GM13977 (cell line): ENCODE measurements at regions not wholly inside any gene's neighbourhood (a gene's known extent, or its start where the extent isn't known, plus 50 kb on each side); places are given as distances from the start of the nearest gene placed in this dataset.
"Not testable (repeated sequence)": the region's sequence is repeated elsewhere in the genome, so short reads cannot be mapped to it uniquely, and the experiment has no call there.

ENCODE experiments used
- DNase-seq: peaks from one replicate; pipeline ENCODE4 v3.0.0; 2012; ENCODE audit warnings: low spot score
- CTCF ChIP-seq: IDR thresholded peaks from 2 replicates; pipeline ENCODE4 v1.5.1; 2012; ENCODE audit warnings: mild to moderate bottlenecking, control low read depth; ENCODE audit not compliant: insufficient read depth; ENCODE audit errors: extremely low read depth, missing control alignments
- in situ Hi-C: fragments of 300-500 bp; cut with MboI; formaldehyde crosslinking; loops from one replicate; pipeline ENCODE4 v1.12.0; 2022; ENCODE audit warnings: low sequenced_read_pairs, low pct_unique_long_range_greater_than_20kb, mixed read lengths, inconsistent platforms; ENCODE audit not compliant: unreplicated experiment

DNA sequence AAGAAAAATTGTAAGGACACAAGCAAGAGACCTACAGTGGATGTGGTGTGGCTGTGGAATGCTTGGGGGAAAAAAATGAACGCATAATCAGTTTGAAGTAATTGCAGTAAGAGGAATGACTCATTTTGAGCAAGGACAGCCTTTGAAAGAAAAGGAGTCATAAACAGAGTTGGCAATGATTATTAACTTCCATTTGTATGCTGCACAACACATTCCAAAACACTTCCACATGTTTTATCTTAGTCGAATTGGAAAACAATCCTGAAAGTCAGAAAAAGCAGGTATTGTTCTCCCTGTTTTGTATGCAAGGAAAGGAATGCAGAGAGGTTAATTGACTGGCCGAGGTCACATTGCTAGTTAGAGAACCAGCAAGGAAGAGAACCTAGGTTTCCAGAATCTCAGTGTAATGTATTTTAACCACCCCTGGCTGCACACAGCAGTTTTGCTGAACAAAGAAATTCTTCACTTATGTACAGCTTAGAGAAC, 630.0 kb upstream of the MIR17HG start:
- no peak for DNase-seq
- in situ Hi-C loops: no loop called here
- no peak for TF ChIP-seq CTCF

GRCh38 chr13:90719461-90719860, 628.0 kb upstream of the MIR17HG start:
- no peak for DNase-seq
- TF ChIP-seq CTCF: no peak
- in situ Hi-C loops: no loop called here

GRCh38 chr13:90721937-90722336, 625.5 kb upstream of the MIR17HG start:
- no peak for TF ChIP-seq CTCF
- in situ Hi-C loops: no loop called here
- no peak for DNase-seq

DNA sequence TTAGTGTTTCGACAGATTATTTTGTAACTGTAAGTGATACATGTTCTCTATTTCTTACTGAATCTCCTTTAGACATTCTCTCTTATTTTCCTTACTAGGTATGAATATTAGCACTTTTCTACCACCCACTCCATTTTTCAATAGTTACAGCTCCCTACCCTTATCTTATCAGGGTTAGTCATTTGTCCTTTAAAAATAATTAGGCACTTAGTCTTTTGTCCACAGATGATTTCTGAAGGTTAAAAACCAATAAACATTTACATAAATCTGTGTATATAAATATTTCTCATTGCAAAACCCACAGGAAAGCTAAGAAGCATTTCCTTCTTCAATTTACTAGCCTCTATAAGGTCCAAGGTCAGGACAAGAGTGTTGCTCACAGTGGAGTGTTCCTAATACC, 624.1 kb upstream of the MIR17HG start:
- no peak for TF ChIP-seq CTCF
- in situ Hi-C loops: no loop called here
- no peak for DNase-seq

DNA sequence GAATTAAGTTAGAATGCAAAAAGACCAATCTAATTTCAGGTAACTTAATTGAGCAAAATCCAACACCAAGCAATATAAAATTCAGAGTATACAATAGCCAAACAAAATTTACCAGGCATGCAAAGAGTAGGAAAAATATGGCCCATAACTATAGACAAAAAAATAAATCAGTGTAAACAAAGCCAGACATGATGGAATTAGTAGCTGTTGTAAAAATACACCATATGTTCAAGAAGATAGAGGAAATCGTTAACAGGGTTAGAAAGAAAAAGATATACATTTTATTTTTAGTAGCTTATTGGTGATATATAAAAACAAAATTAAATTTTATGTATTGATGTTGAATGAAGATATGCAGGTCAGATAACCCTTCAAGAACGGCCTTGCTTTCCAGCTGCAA, 621.1 kb upstream of the MIR17HG start:
- in situ Hi-C loops: no loop called here
- DNase-seq: no peak
- no peak for TF ChIP-seq CTCF

DNA sequence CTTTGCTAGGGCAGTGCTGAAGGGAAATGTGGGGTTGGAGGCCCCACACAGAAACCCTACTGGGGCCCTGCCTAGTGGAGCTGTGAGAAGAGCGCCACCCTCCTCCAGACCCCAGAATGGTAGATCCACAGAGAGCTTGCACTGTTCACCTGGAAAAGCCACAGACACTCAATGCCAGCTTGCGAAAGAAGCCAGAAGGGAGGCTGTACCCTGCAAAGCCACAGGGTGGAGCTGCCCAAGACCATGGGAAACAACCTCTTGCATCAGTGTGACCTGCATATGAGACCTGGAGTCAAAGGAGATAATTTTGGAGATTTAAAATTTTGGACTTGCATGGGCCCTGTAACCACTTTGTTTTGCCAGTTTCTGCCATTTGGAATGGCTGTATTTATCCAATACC, 615.4 kb upstream of the MIR17HG start:
- in situ Hi-C loops: no loop called here
- no peak for TF ChIP-seq CTCF
- no peak for DNase-seq

GRCh38 chr13:90734497-90734896, 613.0 kb upstream of the MIR17HG start:
- in situ Hi-C loops, DNase-seq: not testable (repeated sequence)

GRCh38 chr13:90738881-90739280, 608.6 kb upstream of the MIR17HG start:
- no peak for TF ChIP-seq CTCF
- in situ Hi-C loops: no loop called here
- DNase-seq: no peak
